MM.1S (cell line): ENCODE measurements at regions not wholly inside any gene's neighbourhood (a gene's known extent, or its start where the extent isn't known, plus 50 kb on each side); places are given as distances from the start of the nearest gene placed in this dataset.

Experiments
- DNase-seq: peaks from one replicate; pipeline ENCODE4 v3.0.0-alpha.2; 2015
- H2AFZ ChIP-seq: fragments of 300-600 bp; sonication (generic); 2 replicates; pipeline ENCODE4 v1.6.0; 2016; ENCODE audit warnings: antibody characterized with exemption, low read length
- H3F3A ChIP-seq: fragments of 300-600 bp; sonication (generic); 2 replicates; pipeline ENCODE4 v1.6.1; 2016; ENCODE audit warnings: mild to moderate bottlenecking, antibody characterized with exemption, low read length, moderate library complexity, mixed read lengths; ENCODE audit not compliant: insufficient read depth
- H3K27ac ChIP-seq: fragments of 300-600 bp; sonication (generic); 2 replicates; pipeline ENCODE4 v1.5.1; 2016; ENCODE audit warnings: mild to moderate bottlenecking, low read length
- H3K27me3 ChIP-seq: fragments of 300-600 bp; sonication (generic); replicated peaks from 2 replicates; pipeline ENCODE4 v1.6.0; 2016; ENCODE audit warnings: low read length; ENCODE audit not compliant: insufficient read depth
- H3K36me3 ChIP-seq: fragments of 300-600 bp; sonication (generic); replicated peaks from 2 replicates; pipeline ENCODE4 v1.6.1; 2016; ENCODE audit warnings: mild to moderate bottlenecking, low read length, mixed read lengths; ENCODE audit not compliant: insufficient read depth
- H3K4me1 ChIP-seq: fragments of 300-600 bp; sonication (generic); 2 replicates; pipeline ENCODE4 v1.6.1; 2016; ENCODE audit warnings: low read length, mixed read lengths
- H3K4me2 ChIP-seq: fragments of 300-600 bp; sonication (generic); 2 replicates; pipeline ENCODE4 v1.6.0; 2016; ENCODE audit warnings: low read depth, low read length
- H3K4me3 ChIP-seq: fragments of 300-600 bp; sonication (generic); 2 replicates; pipeline ENCODE4 v1.5.1; 2016; ENCODE audit warnings: low read length, mixed read lengths
- H3K79me2 ChIP-seq: fragments of 300-600 bp; sonication (generic); 2 replicates; pipeline ENCODE4 v1.6.1; 2016; ENCODE audit warnings: mixed run types, low read length, mixed read lengths
- H3K9ac ChIP-seq: fragments of 300-600 bp; sonication (generic); 2 replicates; pipeline ENCODE4 v1.6.1; 2016; ENCODE audit warnings: low read length, mixed read lengths
- H3K9me2 ChIP-seq: fragments of 300-600 bp; sonication (generic); replicated peaks from 2 replicates; pipeline ENCODE4 v1.6.1; 2016; ENCODE audit warnings: mild to moderate bottlenecking, low read length, mixed read lengths; ENCODE audit not compliant: insufficient read depth
- H3K9me3 ChIP-seq: fragments of 300-600 bp; sonication (generic); replicated peaks from 2 replicates; pipeline ENCODE4 v1.6.1; 2016; ENCODE audit warnings: mild to moderate bottlenecking, low read length, mixed read lengths; ENCODE audit not compliant: insufficient read depth
- H4K20me1 ChIP-seq: fragments of 300-600 bp; sonication (generic); 2 replicates; pipeline ENCODE4 v1.6.1; 2016; ENCODE audit warnings: mild to moderate bottlenecking, low read length, moderate library complexity, mixed read lengths; ENCODE audit not compliant: insufficient read depth
- EZH2 ChIP-seq: fragments of 300-600 bp; sonication (generic); optimal IDR thresholded peaks from 2 replicates; pipeline ENCODE3; 2017; ENCODE audit warnings: low read depth, mild to moderate bottlenecking, antibody characterized with exemption, low read length, mixed read lengths
- EZH2phosphoT487 ChIP-seq: fragments of 300-600 bp; sonication (generic); IDR thresholded peaks from 2 replicates; pipeline ENCODE4 v1.6.1; 2018; ENCODE audit warnings: antibody characterized with exemption, low read length
- TF ChIP-seq, protein P1 (sequence below): fragments of 300-600 bp; sonication (generic); IDR thresholded peaks from 2 replicates; pipeline ENCODE4 v1.5.1; 2016; ENCODE audit warnings: antibody characterized with exemption, low read length, mixed read lengths

DNA sequence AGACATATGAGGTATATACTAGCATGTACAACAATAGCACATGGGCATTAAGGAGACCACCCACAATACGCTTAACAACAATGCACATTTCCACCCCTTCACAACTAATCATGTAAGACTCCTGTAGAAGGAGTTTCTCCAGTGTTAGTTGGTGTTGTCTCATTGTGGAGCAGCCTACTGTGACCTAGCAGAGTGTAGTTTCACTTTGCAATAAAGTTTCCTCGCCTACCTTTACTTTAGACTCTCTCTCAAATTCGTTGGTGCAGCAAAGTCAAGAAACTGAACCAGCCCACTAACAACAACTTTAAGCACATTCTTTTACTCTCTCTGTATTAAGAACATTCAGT, 863.6 kb downstream of the FAM181B start:
- H3K4me2 ChIP-seq, result peak overlapping the region; percentile 70
- H3F3A ChIP-seq, result peaks cover 32% of the 10 kb centered on the region
- TF ChIP-seq, protein P1, sequence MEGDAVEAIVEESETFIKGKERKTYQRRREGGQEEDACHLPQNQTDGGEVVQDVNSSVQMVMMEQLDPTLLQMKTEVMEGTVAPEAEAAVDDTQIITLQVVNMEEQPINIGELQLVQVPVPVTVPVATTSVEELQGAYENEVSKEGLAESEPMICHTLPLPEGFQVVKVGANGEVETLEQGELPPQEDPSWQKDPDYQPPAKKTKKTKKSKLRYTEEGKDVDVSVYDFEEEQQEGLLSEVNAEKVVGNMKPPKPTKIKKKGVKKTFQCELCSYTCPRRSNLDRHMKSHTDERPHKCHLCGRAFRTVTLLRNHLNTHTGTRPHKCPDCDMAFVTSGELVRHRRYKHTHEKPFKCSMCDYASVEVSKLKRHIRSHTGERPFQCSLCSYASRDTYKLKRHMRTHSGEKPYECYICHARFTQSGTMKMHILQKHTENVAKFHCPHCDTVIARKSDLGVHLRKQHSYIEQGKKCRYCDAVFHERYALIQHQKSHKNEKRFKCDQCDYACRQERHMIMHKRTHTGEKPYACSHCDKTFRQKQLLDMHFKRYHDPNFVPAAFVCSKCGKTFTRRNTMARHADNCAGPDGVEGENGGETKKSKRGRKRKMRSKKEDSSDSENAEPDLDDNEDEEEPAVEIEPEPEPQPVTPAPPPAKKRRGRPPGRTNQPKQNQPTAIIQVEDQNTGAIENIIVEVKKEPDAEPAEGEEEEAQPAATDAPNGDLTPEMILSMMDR, result no peak
- TF ChIP-seq EZH2phosphoT487 (no peak), EZH2 (no peak)
- H3K27ac ChIP-seq, result peak overlapping the region; percentile 77
- H3K79me2 ChIP-seq, result no peaks in the 10 kb centered on the region
- no peaks in the 10 kb centered on the region for H3K9me2 ChIP-seq
- H3K36me3 ChIP-seq, result no peaks in the 10 kb centered on the region
- H3K9me3 ChIP-seq, result no peaks in the 10 kb centered on the region
- H3K4me3 ChIP-seq, result peak overlapping the region; percentile 56
- H2AFZ ChIP-seq, result peak overlapping the region; percentile 44
- H3K4me1 ChIP-seq, result peaks cover 37% of the 10 kb centered on the region
- DNase-seq, result no peak
- no peaks in the 10 kb centered on the region for H4K20me1 ChIP-seq
- no peaks in the 10 kb centered on the region for H3K27me3 ChIP-seq
- H3K9ac ChIP-seq, result peak overlapping the region; percentile 54

- Histone ChIP-seq H3K9ac (peak overlapping the region; percentile 54), H3K36me3 (no peaks in the 10 kb centered on the region), H3K4me1 (peaks cover 35% of the 10 kb centered on the region), H3K4me2 (peak overlapping the region; percentile 75), H3F3A (peaks cover 27% of the 10 kb centered on the region), H3K4me3 (peak overlapping the region; percentile 56), H3K9me3 (no peaks in the 10 kb centered on the region), H3K79me2 (no peaks in the 10 kb centered on the region), H3K27me3 (no peaks in the 10 kb centered on the region), H3K27ac (peak overlapping the region; percentile 77), H2AFZ (peak overlapping the region; percentile 60), H4K20me1 (no peaks in the 10 kb centered on the region), H3K9me2 (no peaks in the 10 kb centered on the region)
- no peak for TF ChIP-seq EZH2phosphoT487
- TF ChIP-seq, protein P1, result no peak
- no peak for TF ChIP-seq EZH2
- peak; percentile 98 for DNase-seq
These were observed 864.2 kb downstream of the FAM181B start for GRCh38 chr11:81869351-81870065.

DNA sequence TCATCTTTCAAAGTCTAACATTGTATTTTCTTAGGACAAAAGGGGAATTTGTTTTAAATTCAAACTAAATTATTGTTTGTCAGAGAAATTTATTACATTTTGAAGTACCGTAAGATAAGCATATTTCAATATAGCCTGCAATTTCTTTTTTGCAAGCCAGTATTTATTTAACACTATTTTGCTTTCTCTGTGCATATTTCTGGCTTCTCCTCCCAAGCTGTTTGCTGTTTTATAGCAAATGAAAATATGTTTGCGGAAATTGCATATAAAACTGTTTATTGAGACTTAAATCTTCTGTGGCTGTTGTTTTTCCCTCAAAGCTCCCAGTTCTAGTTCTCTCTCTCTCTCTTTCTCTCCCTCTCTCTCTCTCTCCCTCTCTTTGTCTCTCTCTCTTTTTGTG, 866.8 kb downstream of the FAM181B start:
- TF ChIP-seq, protein P1, result no peak
- TF ChIP-seq EZH2phosphoT487 (no peak), EZH2 (no peak)
- no peaks in the 10 kb centered on the region for H3K27me3 ChIP-seq
- no peak overlapping the region for H3K27ac ChIP-seq
- H3K36me3 ChIP-seq, result no peaks in the 10 kb centered on the region
- peaks cover 25% of the 10 kb centered on the region for H3K4me1 ChIP-seq
- H3K9ac ChIP-seq, result no peak overlapping the region
- no peaks in the 10 kb centered on the region for H3K9me3 ChIP-seq
- H3K4me2 ChIP-seq, result no peak overlapping the region
- no peaks in the 10 kb centered on the region for H3K9me2 ChIP-seq
- H4K20me1 ChIP-seq, result no peaks in the 10 kb centered on the region
- H3F3A ChIP-seq, result peaks cover 22% of the 10 kb centered on the region
- no peak overlapping the region for H2AFZ ChIP-seq
- no peak for DNase-seq
- H3K4me3 ChIP-seq, result no peak overlapping the region
- H3K79me2 ChIP-seq, result no peaks in the 10 kb centered on the region
